ENCODE measurements at regions not wholly inside any gene's neighbourhood (a gene's known extent, or its start where the extent isn't known, plus 50 kb on each side); places are given as distances from the start of the nearest gene placed in this dataset.

GRCh38 chr20:37611852-37612251, 82.0 kb upstream of the CTNNBL1 start:
- no peak for DNase-seq
- TF ChIP-seq CTCF (IDR thresholded peaks at IDR 0.05) (no peak), POLR2A (IDR thresholded peaks at IDR 0.05) (no peak)
- Histone ChIP-seq H3K36me3 (no peaks in the 10 kb centered on the region), H3K4me3 (no peak overlapping the region), H3K4me1 (no peaks in the 10 kb centered on the region), H3K27me3 (peaks cover 0 to 13% (median 0%) of the 10 kb centered on the region in 4 donors), H3K9me3 (no peaks in the 10 kb centered on the region), H3K27ac (no peak overlapping the region)
- 82 to 86% methylated on average over 1 of the region's 1 CpG for WGBS, 2 donors
- intact Hi-C loops (cut with DNase I), result no loop called here

GRCh38 chr20:37611346-37611745, 82.5 kb upstream of the CTNNBL1 start:
- H3K9me3 ChIP-seq, result no peaks in the 10 kb centered on the region
- peaks cover 0 to 15% (median 0%) of the 10 kb centered on the region in 4 donors for H3K27me3 ChIP-seq
- H3K36me3 ChIP-seq, result no peaks in the 10 kb centered on the region
- no peaks in the 10 kb centered on the region for H3K4me1 ChIP-seq
- TF ChIP-seq CTCF (IDR thresholded peaks at IDR 0.05) (no peak), POLR2A (IDR thresholded peaks at IDR 0.05) (no peak)
- no peak overlapping the region for H3K4me3 ChIP-seq
- intact Hi-C loops (cut with DNase I), result no loop called here
- DNase-seq, result no peak
- WGBS, 2 donors, result 65 to 78% methylated on average over 9 of the region's 9 CpGs
- H3K27ac ChIP-seq, result no peak overlapping the region

- H3K27me3 ChIP-seq, result peaks cover 0 to 15% (median 0%) of the 10 kb centered on the region in 4 donors
- DNase-seq, result no peak
- no peaks in the 10 kb centered on the region for H3K4me1 ChIP-seq
- no peak overlapping the region for H3K4me3 ChIP-seq
- TF ChIP-seq CTCF (IDR thresholded peaks at IDR 0.05) (no peak), POLR2A (IDR thresholded peaks at IDR 0.05) (no peak)
- no peaks in the 10 kb centered on the region for H3K36me3 ChIP-seq
- H3K9me3 ChIP-seq, result no peaks in the 10 kb centered on the region
- H3K27ac ChIP-seq, result no peak overlapping the region
- intact Hi-C loops (cut with DNase I), result no loop called here
- 60 to 63% methylated on average over 12 to 14 of the region's 14 CpGs for WGBS, 2 donors
These were observed 82.6 kb upstream of the BLCAP start for GRCh38 chr20:37610203-37610798.

- no peaks in the 10 kb centered on the region for H3K36me3 ChIP-seq
- peaks cover 0 to 49% (median 0%) of the 10 kb centered on the region in 4 donors for H3K27me3 ChIP-seq
- H3K4me1 ChIP-seq, result peaks cover 0 to 15% (median 0%) of the 10 kb centered on the region in 3 donors
- no peak overlapping the region for H3K27ac ChIP-seq
- DNase-seq, result no peak
- intact Hi-C loops (cut with DNase I), result no loop called here
- no peaks in the 10 kb centered on the region for H3K9me3 ChIP-seq
- 59 to 75% methylated on average over 6 of the region's 6 CpGs for WGBS, 2 donors
- TF ChIP-seq CTCF (IDR thresholded peaks at IDR 0.05), result no peak
- TF ChIP-seq POLR2A (IDR thresholded peaks at IDR 0.05), result no peak
- no peak overlapping the region for H3K4me3 ChIP-seq
These were observed 75.0 kb upstream of the BLCAP start for GRCh38 chr20:37602634-37603033.

GRCh38 chr20:37600486-37600885, 72.8 kb upstream of the BLCAP start:
- Histone ChIP-seq H3K36me3 (no peaks in the 10 kb centered on the region), H3K9me3 (no peaks in the 10 kb centered on the region), H3K4me3 (no peak overlapping the region), H3K27ac (no peak overlapping the region), H3K4me1 (peaks cover 0 to 15% (median 0%) of the 10 kb centered on the region in 3 donors), H3K27me3 (peaks cover 0 to 58% (median 0%) of the 10 kb centered on the region in 4 donors)
- DNase-seq, result no peak
- intact Hi-C loops (cut with DNase I), result no loop called here
- 56 to 95% methylated on average over 2 to 3 of the region's 3 CpGs for WGBS, 2 donors
- TF ChIP-seq CTCF (IDR thresholded peaks at IDR 0.05), result no peak
- no peak for TF ChIP-seq POLR2A (IDR thresholded peaks at IDR 0.05)

All from esophagus squamous epithelium (tissue), 5 donors.